SK-N-SH (cell line): ENCODE measurements at regions not wholly inside any gene's neighbourhood (a gene's known extent, or its start where the extent isn't known, plus 50 kb on each side); places are given as distances from the start of the nearest gene placed in this dataset.

Experiments
- CTCF ChIA-PET: fragments of 300-600, 350-600 bp; formaldehyde crosslinking; extraction: SDS; loops from one replicate; lab custom pipeline; 2021; lab: Yijun Ruan, JAX
- POLR2A ChIA-PET: fragments of 350-600 bp; sonication (Branson Sonifier 250); formaldehyde crosslinking; extraction: SDS; loops from one replicate; lab custom pipeline; 2020; ENCODE audit warnings: antibody characterized with exemption, inconsistent platforms; lab: Yijun Ruan, JAX
- DNase-seq: peaks from one replicate; pipeline ENCODE4 v3.0.0; 2012
- H2AFZ ChIP-seq: fragments of 200-600 bp; sonication (generic); 2 replicates; pipeline ENCODE4 v1.8.1; 2016; ENCODE audit warnings: antibody characterized with exemption, mild to moderate bottlenecking, low read depth
- H3F3A ChIP-seq: fragments of 200-600 bp; sonication (generic); replicated peaks from 2 replicates; pipeline ENCODE3; 2016; ENCODE audit warnings: antibody characterized with exemption, mild to moderate bottlenecking; ENCODE audit not compliant: insufficient read depth
- H3K27ac ChIP-seq, 2 experiments: fragments of 200-500 bp in 1 of 2; fragments of 200-600 bp in 1 of 2; sonication (Bioruptor generic) in 1 of 2; sonication (generic), shearing (Covaris generic) in 1 of 2; 2 replicates each; pipeline versions ENCODE4 v1.5.1 to v1.6.1; 2014 to 2016; ENCODE audit warnings: low read depth in 2 of 2, inconsistent platforms in 1 of 2, low read length in 1 of 2, mild to moderate bottlenecking in 1 of 2, mixed read lengths in 1 of 2
- H3K27me3 ChIP-seq: fragments of 200-600 bp; sonication (generic), shearing (Covaris generic); 2 replicates; pipeline ENCODE4 v1.6.1; 2016; ENCODE audit warnings: mixed run types; ENCODE audit not compliant: insufficient read depth
- H3K36me3 ChIP-seq, 2 experiments: fragments of 200-500 bp in 1 of 2; fragments of 200-600 bp in 1 of 2; sonication (Bioruptor generic) in 1 of 2; sonication (generic) in 1 of 2; replicated peaks in 1 of 2; 2 replicates each; pipeline versions ENCODE3 to v1.5.1; 2014 to 2016; ENCODE audit warnings: low read length in 1 of 2, mild to moderate bottlenecking in 1 of 2; ENCODE audit not compliant: insufficient read depth in 2 of 2, control insufficient read depth in 1 of 2
- H3K4me1 ChIP-seq, 2 experiments: fragments of 200-500 bp in 1 of 2; fragments of 200-600 bp in 1 of 2; sonication (Bioruptor generic) in 1 of 2; sonication (generic), shearing (Covaris generic) in 1 of 2; 2 replicates each; pipeline versions ENCODE4 v1.5.1 to v1.6.1; 2014 to 2016; ENCODE audit warnings: low read depth in 1 of 2, low read length in 1 of 2, mixed run types in 1 of 2; ENCODE audit not compliant: insufficient read depth in 2 of 2, control insufficient read depth in 1 of 2
- H3K4me2 ChIP-seq: fragments of 200-600 bp; sonication (generic), shearing (Covaris generic); 2 replicates; pipeline ENCODE4 v1.6.1; 2017; ENCODE audit warnings: mixed run types
- H3K4me3 ChIP-seq, 2 experiments: fragments of 200-500 bp in 1 of 2; fragments of 200-600 bp in 1 of 2; sonication (Bioruptor generic) in 1 of 2; sonication (generic), shearing (Covaris generic) in 1 of 2; 2 replicates each; pipeline versions ENCODE4 v1.5.1 to v1.8.1; 2014 to 2016; ENCODE audit warnings: low read depth in 2 of 2, inconsistent platforms in 1 of 2, low read length in 1 of 2, mild to moderate bottlenecking in 1 of 2, mixed read lengths in 1 of 2, moderate library complexity in 1 of 2
- H3K79me2 ChIP-seq: fragments of 200-600 bp; sonication (generic); 2 replicates; pipeline ENCODE4 v1.8.1; 2017; ENCODE audit warnings: mild to moderate bottlenecking; ENCODE audit not compliant: insufficient read depth
- H3K9ac ChIP-seq: fragments of 200-600 bp; sonication (generic); 2 replicates; pipeline ENCODE4 v1.6.1; 2017; ENCODE audit warnings: mixed run types
- H3K9me2 ChIP-seq: fragments of 200-600 bp; sonication (generic); 2 replicates; pipeline ENCODE4 v1.6.1; 2017; ENCODE audit warnings: mixed run types
- H3K9me3 ChIP-seq: fragments of 200-600 bp; sonication (generic); 2 replicates; pipeline ENCODE4 v1.6.1; 2017; ENCODE audit warnings: mixed run types, mild to moderate bottlenecking, moderate library complexity
- H4K20me1 ChIP-seq: fragments of 200-600 bp; sonication (generic); 2 replicates; pipeline ENCODE4 v1.6.1; 2017; ENCODE audit warnings: mild to moderate bottlenecking, mixed run types; ENCODE audit not compliant: insufficient read depth
- EP300 ChIP-seq, 2 experiments: IDR thresholded peaks; 2 replicates each; pipeline versions ENCODE4 v1.4.0 to v1.6.1; 2012; ENCODE audit warnings: borderline replicate concordance in 1 of 2, low read depth in 1 of 2, low read length in 1 of 2
- EZH2phosphoT487 ChIP-seq: fragments of 200-600 bp; sonication (generic); IDR thresholded peaks from 2 replicates; pipeline ENCODE4 v1.6.1; 2017; ENCODE audit warnings: low read depth, mixed run types, mild to moderate bottlenecking, antibody characterized with exemption, moderate library complexity, borderline replicate concordance
- GABPA ChIP-seq: IDR thresholded peaks from 2 replicates; pipeline ENCODE4 v1.4.0; 2012; ENCODE audit warnings: low read depth, mild to moderate bottlenecking
- GATA2 ChIP-seq: sonication (generic); formaldehyde crosslinking; IDR thresholded peaks from 2 replicates; pipeline ENCODE4 v1.5.0; 2020; ENCODE audit warnings: mild to moderate bottlenecking, missing genetic modification reagents
- IRF3 ChIP-seq: fragments of 150-350 bp; IDR thresholded peaks from 2 replicates; pipeline ENCODE4 v1.6.1; 2016; ENCODE audit warnings: mild to moderate bottlenecking, low read depth, low read length
- JUND ChIP-seq: IDR thresholded peaks from 2 replicates; pipeline ENCODE4 v1.4.0; 2012
- MAX ChIP-seq: IDR thresholded peaks from 2 replicates; pipeline ENCODE4 v1.4.0; 2012; ENCODE audit warnings: low read depth
- MEF2A ChIP-seq: IDR thresholded peaks from 2 replicates; pipeline ENCODE4 v1.4.0; 2012; ENCODE audit warnings: low read depth, borderline replicate concordance
- POLR2AphosphoS5 ChIP-seq: IDR thresholded peaks from 2 replicates; pipeline ENCODE4 v1.6.1; 2012; ENCODE audit warnings: low read depth, low read length
- RAD21 ChIP-seq: IDR thresholded peaks from 2 replicates; pipeline ENCODE4 v1.6.1; 2012; ENCODE audit warnings: mild to moderate bottlenecking, low read length
- RCOR1 ChIP-seq: fragments of 150-350 bp; IDR thresholded peaks from 2 replicates; pipeline ENCODE4 v1.6.1; 2017; ENCODE audit warnings: antibody characterized with exemption, low read length
- RXRA ChIP-seq: IDR thresholded peaks from 2 replicates; pipeline ENCODE4 v1.4.0; 2012; ENCODE audit warnings: low read depth, mild to moderate bottlenecking, borderline replicate concordance
- SMC3 ChIP-seq: IDR thresholded peaks from 2 replicates; pipeline ENCODE4 v1.6.1; 2012; ENCODE audit warnings: low read depth, low read length, improper control_type of control experiment
- TEAD4 ChIP-seq: IDR thresholded peaks from 2 replicates; pipeline ENCODE4 v1.4.0; 2012; ENCODE audit warnings: mild to moderate bottlenecking, borderline replicate concordance; ENCODE audit not compliant: insufficient read depth
- USF1 ChIP-seq: IDR thresholded peaks from 2 replicates; pipeline ENCODE4 v1.4.0; 2012; ENCODE audit warnings: low read depth, borderline replicate concordance
- USF2 ChIP-seq: fragments of 150-350 bp; IDR thresholded peaks from 2 replicates; pipeline ENCODE4 v1.6.1; 2017; ENCODE audit warnings: antibody characterized with exemption, low read length, low read depth, borderline replicate concordance
- YY1 ChIP-seq: IDR thresholded peaks from 2 replicates; pipeline ENCODE4 v1.4.0; 2012; ENCODE audit warnings: low read depth, mild to moderate bottlenecking
- ZBTB33 ChIP-seq: IDR thresholded peaks from 2 replicates; pipeline ENCODE4 v1.4.0; 2012; ENCODE audit warnings: low read depth, borderline replicate concordance
- WGBS: methylation state at CpG from one replicate; pipeline ENCODE4 v1.1.6; 2017; ENCODE audit warnings: low lambda C conversion rate; 5-methylcytosine and 5-hydroxymethylcytosine counted together

GRCh38 chr5:172581315-172581714 lies 59.7 kb upstream of the NEURL1B start (continued):
- no peak for TF ChIP-seq TEAD4
- TF ChIP-seq USF1, result no peak
- TF ChIP-seq GATA2 (CRISPR knock-in tag), result no peak
- TF ChIP-seq ZBTB33, result no peak
- no peak for TF ChIP-seq IRF3
- no peak for TF ChIP-seq EZH2phosphoT487
- no peak for TF ChIP-seq EP300 (IDR thresholded peaks at IDR 0.05; ENCODE audit: borderline replicate concordance in 1 of 2, low read depth in 1 of 2, low read length in 1 of 2)
- TF ChIP-seq RCOR1, result no peak
- no peak for TF ChIP-seq RXRA
- no peak for TF ChIP-seq POLR2AphosphoS5
- no peak for TF ChIP-seq GABPA
- TF ChIP-seq RAD21, result no peak

GRCh38 chr5:172579403-172579990 lies 61.6 kb upstream of the NEURL1B start:
- POLR2A ChIA-PET, result no interaction called here
- Histone ChIP-seq H3K4me3 (no peak overlapping the region), H2AFZ (no peak overlapping the region), H3K79me2 (no peaks in the 10 kb centered on the region), H3K9me2 (no peaks in the 10 kb centered on the region), H3K36me3 (no peaks in the 10 kb centered on the region), H3K9me3 (no peaks in the 10 kb centered on the region), H3K9ac (no peak overlapping the region), H3K4me2 (no peak overlapping the region), H3K27me3 (peaks cover under 1% of the 10 kb centered on the region; the same call in 1 of the 2 replicates), H3K4me1 (peaks cover 0 to 17% of the 10 kb centered on the region in 2 experiments; a peak in 1 of 4 replicates), H3K27ac (no peak overlapping the region), H4K20me1 (no peaks in the 10 kb centered on the region), H3F3A (no peaks in the 10 kb centered on the region)
- no peak for TF ChIP-seq USF1
- TF ChIP-seq MAX, result no peak
- TF ChIP-seq MEF2A, result no peak
- no peak for TF ChIP-seq SMC3
- TF ChIP-seq GABPA, result no peak
- TF ChIP-seq POLR2AphosphoS5, result no peak
- no peak for TF ChIP-seq USF2
- TF ChIP-seq YY1, result no peak
- TF ChIP-seq GATA2 (CRISPR knock-in tag), result no peak
- no peak for TF ChIP-seq JUND
- CTCF ChIA-PET, result interaction anchor here (0.7 to 1.5 kb wide), 3 partner anchors 38 to 118 kb away, joined by 3 to 4 read pairs (median 3); no protein-coding TSS in a partner anchor
- WGBS, result 89% methylated on average over 3 of the region's 5 CpGs
- DNase-seq, result no peak
